ENCODE measurements at regions not wholly inside any gene's neighbourhood (a gene's known extent, or its start where the extent isn't known, plus 50 kb on each side); places are given as distances from the start of the nearest gene placed in this dataset.
"Not testable (repeated sequence)": the region's sequence is repeated elsewhere in the genome, so short reads cannot be mapped to it uniquely, and the experiment has no call there.

DNA sequence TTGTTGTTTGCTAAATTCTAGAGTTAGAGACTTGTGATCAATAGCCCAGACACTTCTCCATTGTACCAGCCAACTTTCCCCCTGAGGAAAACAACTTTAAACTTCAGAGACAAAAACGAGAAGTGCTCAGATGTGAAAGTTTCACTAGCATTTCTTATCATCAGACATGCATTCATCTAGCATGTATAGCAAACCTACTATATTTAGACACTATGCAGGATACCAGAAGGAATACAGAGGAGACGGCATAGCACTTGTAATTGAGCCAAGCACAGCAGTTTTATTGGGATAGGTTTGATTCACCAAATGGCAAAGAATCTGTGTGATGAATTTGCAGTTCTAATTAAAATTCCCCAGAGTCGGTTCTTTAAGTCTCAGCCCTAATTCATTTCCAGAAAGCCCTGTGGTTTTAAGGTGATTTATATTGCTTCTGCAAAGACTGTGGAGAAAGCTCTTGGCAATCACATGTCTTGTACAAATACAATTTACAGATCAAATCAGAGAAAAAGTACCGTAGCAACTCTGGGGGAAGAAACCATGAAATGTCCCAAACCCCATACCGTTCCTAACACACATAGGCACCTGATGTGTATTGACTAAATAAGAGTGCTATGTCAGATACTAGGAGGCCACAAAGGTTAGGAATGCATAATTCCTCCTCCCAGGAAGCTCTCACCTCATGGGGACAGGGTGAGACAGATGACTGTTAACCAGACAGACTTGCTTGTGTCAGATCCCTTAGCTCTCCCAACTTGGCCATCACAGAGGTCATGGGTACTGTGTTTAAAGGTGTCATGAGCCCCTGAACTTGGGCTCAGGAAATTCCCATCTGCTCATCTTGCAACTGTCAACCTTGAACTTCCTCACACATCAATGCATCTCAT is 69.6 kb upstream of the KRAS start:
- WGBS, 2 donors = 39 to 46% methylated on average over 5 of the region's 5 CpGs
- ATAC-seq (no peak), DNase-seq (no peak)
- peaks cover 0 to 15% (median 0%) of the 10 kb centered on the region in 9 donors for H3K4me1 ChIP-seq
- H3K27me3 ChIP-seq = peaks cover 0 to 4% (median 0%) of the 10 kb centered on the region in 7 donors
- H3K36me3 ChIP-seq = no peaks in the 10 kb centered on the region
- TF ChIP-seq, protein P1, sequence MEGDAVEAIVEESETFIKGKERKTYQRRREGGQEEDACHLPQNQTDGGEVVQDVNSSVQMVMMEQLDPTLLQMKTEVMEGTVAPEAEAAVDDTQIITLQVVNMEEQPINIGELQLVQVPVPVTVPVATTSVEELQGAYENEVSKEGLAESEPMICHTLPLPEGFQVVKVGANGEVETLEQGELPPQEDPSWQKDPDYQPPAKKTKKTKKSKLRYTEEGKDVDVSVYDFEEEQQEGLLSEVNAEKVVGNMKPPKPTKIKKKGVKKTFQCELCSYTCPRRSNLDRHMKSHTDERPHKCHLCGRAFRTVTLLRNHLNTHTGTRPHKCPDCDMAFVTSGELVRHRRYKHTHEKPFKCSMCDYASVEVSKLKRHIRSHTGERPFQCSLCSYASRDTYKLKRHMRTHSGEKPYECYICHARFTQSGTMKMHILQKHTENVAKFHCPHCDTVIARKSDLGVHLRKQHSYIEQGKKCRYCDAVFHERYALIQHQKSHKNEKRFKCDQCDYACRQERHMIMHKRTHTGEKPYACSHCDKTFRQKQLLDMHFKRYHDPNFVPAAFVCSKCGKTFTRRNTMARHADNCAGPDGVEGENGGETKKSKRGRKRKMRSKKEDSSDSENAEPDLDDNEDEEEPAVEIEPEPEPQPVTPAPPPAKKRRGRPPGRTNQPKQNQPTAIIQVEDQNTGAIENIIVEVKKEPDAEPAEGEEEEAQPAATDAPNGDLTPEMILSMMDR (IDR thresholded peaks at IDR 0.05) = no peak
- no peaks in the 10 kb centered on the region for H3K9me3 ChIP-seq
- no peak overlapping the region for H3K4me3 ChIP-seq
- intact Hi-C loops (cut with DNase I) = no loop called here
- no peak overlapping the region for H3K27ac ChIP-seq

DNA sequence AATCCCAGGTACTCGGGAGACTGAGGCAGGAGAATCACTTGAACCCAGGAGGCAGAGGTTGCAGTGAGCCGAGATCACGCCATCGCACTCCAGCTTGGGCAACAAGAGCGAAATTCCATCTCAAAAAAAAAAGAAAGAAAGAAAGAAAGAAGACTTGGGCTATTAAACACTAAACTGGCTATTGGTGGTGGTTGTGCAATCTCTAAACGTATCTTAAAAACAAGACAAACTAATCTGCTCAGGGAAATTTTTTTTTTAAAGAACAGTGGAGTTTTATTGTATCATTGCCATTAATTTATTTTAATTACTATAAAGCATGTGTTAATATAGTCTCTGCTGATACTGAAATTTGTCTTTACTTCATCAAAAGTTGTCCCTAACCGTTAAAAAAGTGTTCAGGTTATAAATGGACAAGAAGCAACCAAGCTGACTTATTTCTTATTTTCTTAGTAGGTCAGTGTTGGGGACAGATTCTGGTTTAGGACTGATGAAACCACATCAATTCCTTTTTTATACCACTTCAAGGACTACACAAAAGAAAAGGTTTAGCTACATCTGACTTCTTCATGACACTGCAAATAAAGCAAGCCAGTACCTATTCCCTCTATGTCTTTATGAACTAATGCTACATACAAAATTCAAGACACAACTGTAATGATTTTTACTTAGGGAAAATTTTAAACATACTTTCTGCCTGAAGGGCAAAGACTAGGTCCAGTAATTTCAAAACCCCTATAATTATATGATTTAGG is 68.7 kb upstream of the KRAS start:
- no peaks in the 10 kb centered on the region for H3K9me3 ChIP-seq

DNA sequence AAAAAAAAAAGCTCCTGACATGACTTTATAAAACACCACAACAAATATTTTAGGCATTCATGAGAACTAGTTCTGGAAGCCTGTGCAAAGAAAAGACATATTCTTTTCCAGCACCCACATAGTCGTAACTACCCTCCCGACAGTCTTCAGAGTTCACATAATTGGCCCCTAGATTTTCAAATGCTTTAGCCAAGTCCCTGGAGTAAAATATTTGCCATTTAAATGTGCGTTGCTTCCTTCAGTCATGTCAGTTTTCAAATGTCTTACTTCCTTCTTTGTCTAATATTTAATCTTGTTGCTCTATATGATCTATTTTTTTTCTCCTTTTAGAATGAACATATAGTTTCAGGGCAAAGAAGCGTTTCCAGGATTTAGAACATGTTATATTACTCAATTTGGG is 66.8 kb upstream of the KRAS start:
- Histone ChIP-seq H3K27ac (no peak overlapping the region), H3K4me1 (peaks cover 0 to 3% (median 0%) of the 10 kb centered on the region in 9 donors), H3K9me3 (no peaks in the 10 kb centered on the region), H3K27me3 (peaks cover 0 to 4% (median 0%) of the 10 kb centered on the region in 7 donors), H3K36me3 (no peaks in the 10 kb centered on the region), H3K4me3 (no peak overlapping the region)
- intact Hi-C loops (cut with DNase I) = no loop called here
- WGBS, 2 donors = 68 to 71% methylated on average over 4 of the region's 4 CpGs
- TF ChIP-seq, protein P1 (IDR thresholded peaks at IDR 0.05) = no peak
- no peak for ATAC-seq
- no peak for DNase-seq

More for the DNA sequence above, 68.7 kb upstream of the KRAS start:
- intact Hi-C loops (cut with DNase I) = no loop called here
- Histone ChIP-seq H3K36me3 (no peaks in the 10 kb centered on the region), H3K27ac (no peak overlapping the region), H3K4me1 (peaks cover 0 to 15% (median 0%) of the 10 kb centered on the region in 9 donors), H3K27me3 (peaks cover 0 to 4% (median 0%) of the 10 kb centered on the region in 7 donors), H3K4me3 (no peak overlapping the region)
- ATAC-seq = no peak
- DNase-seq = no peak
- WGBS, 2 donors = 95 to 96% methylated on average over 7 of the region's 7 CpGs
- TF ChIP-seq, protein P1 (IDR thresholded peaks at IDR 0.05) = no peak

DNA sequence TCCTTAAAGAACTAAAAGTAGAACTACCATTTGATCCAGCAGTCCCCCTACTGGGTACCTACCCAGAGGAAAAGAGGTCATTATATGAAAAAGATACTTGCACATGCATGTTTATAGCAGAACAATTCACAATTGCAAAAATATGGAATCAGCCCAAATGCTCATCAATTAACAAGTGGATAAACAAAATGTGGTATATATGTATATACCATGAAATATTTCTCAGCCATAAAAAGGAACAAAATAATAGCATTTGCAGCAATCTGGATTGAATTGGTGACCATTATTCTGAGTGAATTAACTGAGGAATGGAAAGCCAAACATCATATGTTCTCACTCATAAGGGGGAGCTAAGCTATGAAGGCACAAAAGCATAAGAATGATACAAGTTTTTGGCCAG is 64.7 kb upstream of the KRAS start:
- Histone ChIP-seq H3K27ac (no peak overlapping the region), H3K36me3 (no peaks in the 10 kb centered on the region), H3K9me3 (no peaks in the 10 kb centered on the region), H3K4me1 (no peaks in the 10 kb centered on the region), H3K27me3 (peaks cover 0 to 1% (median 0%) of the 10 kb centered on the region in 7 donors), H3K4me3 (no peak overlapping the region)
- DNase-seq (no peak), ATAC-seq (no peak)
- intact Hi-C loops (cut with DNase I) = no loop called here
- TF ChIP-seq, protein P1 (IDR thresholded peaks at IDR 0.05) = no peak

DNA sequence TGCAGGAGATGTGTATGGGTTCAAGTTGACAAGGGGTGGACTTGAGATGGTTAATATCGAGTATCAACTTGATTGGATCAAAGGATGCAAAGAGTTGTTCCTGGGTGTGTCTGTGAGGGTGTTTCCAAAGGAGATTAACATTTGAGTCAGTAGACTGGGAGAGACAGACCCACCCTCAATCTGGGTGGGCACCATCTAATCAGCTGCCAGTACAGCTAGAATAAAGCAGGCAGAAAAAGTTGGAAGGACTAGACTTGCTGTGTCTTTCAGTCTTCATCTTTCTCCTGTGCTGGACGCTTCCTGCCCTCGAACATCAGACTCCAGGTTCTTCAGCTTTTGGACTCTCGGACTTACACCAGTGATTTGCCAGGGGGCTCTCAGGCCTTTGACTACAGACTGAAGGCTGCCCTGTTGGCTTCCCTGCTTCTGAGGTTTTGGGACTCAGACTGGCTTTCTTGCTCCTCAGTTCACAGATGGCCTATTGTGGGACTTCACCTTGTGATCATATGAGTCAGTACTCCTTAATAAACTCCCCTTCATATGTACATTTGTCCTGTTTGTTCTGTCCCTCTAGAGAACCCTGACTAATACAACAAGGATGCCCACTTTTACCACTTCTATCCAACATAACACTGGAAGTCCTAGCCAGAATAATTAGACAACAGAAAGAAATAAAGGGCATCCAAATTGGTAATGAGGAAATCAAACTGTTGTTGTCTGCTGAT is 62.7 kb upstream of the KRAS start:
- H3K9me3 ChIP-seq; intact Hi-C loops (cut with DNase I); DNase-seq; H3K4me3 ChIP-seq; H3K36me3 ChIP-seq; H3K27ac ChIP-seq; H3K4me1 ChIP-seq; ATAC-seq; H3K27me3 ChIP-seq: not testable (repeated sequence)
- WGBS, 2 donors = 76 to 94% methylated on average over 4 of the region's 4 CpGs
